HG03097 (cell line): ENCODE measurements at regions not wholly inside any gene's neighbourhood (a gene's known extent, or its start where the extent isn't known, plus 50 kb on each side); places are given as distances from the start of the nearest gene placed in this dataset.

Experiments
- ATAC-seq: cut with Tn5 transposase; IDR thresholded peaks from one replicate; pipeline ENCODE4 v1.9.1; 2021; ENCODE audit not compliant: unreplicated experiment, low FRiP score

DNA sequence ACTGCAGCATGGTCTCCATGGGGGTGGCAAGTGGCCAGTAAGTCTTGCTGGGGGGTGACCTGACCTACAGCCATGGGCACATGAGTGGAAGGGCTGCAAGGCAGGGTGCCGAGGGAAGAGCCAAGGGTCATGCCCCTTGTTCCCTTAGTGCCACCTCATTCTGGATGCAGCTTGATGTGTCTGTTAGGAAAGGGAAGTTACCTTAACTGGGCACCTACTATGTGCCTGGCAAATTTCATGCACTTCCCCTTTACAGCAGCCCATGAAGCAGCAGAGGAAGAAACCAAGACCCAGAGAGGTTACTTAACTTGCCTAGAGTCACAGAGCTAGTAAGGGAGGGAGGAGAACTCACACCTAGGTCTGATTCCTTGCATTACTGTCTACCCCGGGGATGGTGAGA lies 174.0 kb downstream of the MRPL14 start:
- ATAC-seq: no peak

DNA sequence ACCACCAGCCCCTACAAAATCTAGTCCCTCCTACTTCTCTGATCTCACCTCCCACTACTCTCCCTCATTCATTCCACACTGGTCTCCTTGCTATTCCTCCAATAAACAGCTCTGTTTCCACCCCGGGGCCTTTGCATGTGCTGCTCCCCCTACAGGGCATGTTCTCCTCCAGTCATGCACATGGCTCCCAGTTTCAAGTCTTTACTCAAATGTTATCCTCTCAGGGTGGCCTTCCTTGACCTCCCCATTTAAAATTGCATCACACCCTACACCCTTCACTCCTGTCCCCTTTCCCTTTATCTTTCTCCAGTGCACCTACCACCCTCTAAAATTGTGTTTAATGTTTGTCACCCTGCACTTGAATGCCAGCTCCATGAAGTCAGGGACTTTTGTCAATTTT lies 174.5 kb downstream of the MRPL14 start:
- ATAC-seq: no peak

DNA sequence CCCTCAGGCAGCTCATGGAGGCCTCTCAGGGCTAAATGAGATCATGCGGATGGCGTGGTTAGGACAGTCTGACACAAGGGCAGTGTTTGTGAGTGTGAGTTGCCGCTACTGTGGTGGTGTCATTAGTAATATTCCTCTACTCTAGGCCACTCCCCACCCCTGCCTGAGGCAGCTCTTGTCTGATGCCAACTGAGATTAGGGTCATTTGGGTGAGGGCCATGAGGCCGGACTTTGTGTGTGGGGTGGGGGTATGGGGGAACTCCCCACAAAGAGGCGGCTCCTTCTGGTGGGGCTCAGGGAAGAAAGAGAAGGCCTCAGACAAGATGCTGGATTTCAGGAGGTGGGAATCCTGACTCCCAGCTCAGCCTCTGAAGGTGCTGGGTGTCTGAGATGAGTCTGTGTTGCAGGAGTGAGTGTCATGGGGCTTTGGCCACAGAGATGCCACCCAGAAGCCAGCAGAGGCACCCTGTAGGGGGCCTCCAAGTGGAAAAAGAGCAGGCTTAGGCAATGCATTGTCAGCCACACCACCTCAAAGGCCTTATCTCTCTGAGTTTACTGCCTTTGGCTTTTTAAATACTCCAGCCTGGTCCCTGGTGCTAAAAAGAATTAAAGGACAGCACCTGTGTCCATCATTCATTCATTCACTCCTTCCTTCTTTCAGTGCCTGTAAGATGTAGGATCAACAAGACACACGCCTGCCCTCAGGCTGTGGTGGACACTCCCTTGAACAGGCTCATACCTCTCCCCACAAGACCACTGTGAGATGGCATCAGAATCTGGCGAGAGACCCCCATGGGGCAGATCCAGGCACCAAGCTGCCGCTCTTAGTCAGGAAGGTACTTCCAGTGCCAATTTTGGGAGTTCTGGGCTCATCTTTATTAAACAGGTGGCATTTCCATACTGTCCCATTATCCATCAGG lies 175.2 kb downstream of the MRPL14 start:
- ATAC-seq: no peak

DNA sequence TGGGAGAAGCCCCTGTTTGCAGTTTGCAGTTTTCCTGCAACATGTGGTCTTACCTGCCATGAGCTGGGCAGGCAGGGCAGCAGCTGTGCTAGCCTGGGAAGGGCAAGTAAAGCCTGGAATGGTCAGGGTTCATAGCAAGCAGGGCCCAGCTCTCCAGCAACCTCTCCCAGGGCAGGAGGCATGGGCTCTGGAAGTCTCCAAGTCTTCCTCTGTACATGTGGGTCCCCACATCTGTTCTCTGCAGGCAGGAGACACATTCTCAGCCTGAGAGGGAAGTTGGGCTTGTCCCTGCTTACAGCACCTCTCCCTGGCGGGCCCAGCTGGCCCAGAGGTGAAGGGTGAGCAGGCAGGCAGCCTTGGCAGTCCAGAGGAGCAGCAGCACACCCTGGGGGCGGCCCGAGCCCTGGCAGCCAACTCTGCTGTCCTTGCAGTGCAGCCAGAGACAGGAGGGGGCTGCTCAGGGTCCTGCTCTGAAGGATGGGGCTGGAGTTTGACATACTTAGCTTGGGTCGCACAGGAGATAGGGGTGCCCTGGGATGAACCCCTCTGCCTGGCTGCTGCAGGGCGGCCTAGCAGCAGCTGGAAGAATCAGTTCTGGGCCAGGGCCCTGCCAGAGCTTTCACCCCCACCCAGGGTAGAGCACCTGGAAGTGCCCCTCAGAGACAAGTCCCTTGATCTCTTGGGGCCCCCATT lies 176.0 kb downstream of the MRPL14 start:
- ATAC-seq: no peak

DNA sequence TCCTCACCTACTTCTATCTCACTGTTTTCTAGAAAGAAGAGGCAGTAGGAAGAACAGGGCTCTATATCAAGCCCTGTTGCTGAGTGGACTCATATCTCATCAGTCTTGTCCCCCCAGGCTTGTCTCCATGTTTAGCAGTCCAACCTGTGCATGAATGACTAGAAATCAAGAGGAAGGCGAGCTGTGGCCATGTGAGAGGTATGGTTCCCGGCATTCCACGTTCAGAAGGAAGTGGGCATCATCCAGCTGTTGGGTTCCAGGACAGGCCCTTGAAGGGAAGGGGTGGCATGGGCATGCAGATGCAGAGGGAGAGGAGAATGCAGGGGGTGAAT lies 176.6 kb downstream of the MRPL14 start:
- no peak for ATAC-seq

DNA sequence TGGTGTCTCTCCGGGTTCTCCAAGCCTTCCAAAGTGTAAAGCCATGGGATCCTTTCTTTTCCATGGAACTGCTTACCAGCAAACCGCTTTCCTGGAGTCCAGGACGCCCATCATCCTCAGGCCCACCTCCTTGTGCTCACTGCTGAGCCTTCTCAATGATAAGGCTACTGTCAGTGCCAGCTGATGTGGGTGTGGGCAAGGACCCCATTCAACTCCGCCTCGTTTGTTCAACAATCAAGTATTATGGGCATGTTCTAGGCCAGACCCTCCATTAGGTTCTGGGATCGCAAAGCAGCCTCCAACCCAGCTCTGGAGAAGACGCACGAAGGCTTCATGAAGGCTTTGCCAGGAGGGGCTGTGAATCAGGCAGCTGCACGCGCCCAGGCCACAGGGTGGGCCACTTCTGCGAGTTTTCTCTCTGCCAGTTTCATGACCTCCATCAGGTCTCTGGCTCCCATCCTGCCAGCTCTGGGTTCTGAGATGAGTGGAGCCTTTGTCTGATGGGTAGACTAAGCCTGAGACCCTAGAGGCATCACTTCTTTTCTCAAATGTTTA lies 177.1 kb downstream of the MRPL14 start:
- ATAC-seq: no peak

DNA sequence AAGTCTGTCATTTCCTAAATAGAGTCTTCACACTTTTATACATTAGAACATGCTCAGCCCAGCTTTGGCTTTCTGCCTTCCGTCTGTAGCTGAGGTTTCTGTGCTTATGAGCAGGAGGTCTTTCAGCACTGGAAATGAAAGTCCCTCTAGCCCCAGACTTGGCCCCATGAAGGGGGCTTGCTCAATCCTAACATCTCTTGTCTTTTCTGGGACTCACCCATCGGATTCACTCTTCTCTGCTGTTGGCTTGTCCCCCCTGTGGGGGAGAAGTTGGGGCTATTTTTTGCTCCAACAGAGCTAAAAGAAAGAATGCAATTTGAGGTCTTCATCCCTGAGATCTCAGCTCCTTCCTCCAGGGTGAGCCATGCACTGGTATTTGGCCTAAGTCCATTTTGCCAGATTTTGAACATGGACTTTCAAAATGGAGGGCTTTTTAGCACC lies 177.7 kb downstream of the MRPL14 start:
- ATAC-seq: no peak

DNA sequence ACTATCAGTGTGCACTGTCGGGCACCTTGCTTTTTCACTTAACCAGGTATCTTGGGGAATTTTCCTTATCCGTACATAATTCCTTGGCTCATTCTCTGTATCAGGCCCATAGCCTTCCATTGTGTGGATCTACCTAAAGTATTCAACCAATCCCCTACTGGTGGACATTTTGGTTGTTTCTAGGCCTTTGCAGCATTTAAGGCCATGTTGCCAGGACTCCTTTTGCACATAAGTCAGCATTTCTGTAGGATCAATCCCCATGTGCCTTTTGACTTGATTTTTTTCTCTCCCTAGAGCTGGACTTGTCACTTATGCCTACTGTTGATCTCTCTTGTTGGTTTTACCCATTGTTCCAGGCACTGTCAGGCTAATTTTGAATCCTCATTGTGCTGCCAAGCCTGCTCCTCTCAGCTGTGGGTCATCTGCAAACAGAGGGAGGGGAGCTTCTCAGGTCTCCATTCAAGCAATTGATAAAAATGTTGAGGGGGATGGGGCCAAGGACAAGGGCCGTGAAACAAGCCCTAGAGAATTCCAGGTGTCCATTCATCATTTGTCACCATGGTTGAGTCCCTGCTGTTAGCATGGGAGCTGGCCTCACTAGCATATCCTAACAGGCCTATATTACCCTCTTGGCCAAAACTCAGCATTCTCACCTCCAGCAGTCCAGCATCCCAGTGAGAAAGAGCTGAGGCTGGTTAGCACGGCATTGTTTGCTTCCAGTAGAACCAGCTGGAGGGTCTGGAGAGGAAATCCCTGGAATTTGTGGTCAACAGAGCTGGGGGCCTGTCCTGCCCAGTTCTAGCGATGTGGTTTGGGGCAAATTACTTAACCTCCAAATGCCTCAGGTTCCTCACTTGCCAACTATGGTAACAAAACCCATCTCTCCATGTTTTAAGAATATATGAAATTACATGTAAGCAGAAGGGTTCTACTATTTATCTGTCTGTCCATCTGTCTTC lies 178.4 kb downstream of the MRPL14 start:
- no peak for ATAC-seq

DNA sequence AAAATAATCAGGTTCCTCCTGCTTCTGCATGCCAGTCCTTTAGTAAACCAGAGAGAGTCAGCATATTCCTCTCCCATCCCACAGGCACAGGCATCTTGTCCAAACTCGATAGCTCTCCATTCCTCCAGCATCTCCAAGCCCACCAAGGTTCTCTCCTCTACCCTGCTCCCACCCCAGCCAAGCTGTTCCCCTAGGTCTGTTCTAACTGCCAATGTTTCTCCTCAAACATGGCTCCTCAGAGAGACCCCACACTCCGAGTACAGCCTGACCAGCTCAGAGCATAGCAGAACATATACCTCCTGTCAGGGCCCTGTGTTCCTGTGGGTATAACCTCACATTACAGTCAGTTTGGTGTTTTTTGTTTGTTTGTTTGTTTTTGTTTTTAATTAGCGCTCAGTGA lies 177.8 kb downstream of the VEGFA start:
- ATAC-seq: no peak

DNA sequence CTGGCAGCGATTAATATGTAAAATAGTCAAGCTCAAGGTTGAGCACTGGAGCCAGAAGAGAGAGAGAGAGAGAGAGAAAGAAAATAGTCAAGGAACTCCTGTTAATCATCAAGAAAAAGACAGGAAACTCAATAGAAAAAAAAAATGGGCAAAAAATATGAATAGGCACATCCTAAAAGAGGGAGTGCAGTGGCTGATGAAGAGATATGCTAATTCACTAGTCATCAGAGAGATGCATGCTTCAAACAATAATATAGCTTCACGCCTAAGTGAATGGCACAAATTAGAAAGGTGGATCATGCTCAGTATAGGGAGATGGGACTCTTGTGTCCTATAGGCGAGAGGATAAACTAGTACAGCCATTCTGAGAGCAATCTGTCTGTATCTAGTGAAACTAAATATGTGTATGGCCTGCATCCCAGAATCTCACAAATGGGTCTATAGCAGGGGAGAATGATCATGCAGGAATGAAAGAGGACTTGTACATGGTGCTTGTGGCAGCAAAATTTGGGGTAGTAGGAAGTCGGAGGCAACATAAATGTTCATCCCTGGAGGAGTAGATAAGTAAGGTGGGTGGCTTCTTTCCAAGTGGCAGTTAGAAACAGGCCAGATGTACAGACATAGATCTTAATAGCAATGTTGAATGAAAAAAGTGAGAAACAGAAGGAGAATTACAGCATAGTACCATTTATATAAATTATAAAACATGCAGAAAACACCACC lies 176.8 kb downstream of the VEGFA start:
- ATAC-seq: no peak

DNA sequence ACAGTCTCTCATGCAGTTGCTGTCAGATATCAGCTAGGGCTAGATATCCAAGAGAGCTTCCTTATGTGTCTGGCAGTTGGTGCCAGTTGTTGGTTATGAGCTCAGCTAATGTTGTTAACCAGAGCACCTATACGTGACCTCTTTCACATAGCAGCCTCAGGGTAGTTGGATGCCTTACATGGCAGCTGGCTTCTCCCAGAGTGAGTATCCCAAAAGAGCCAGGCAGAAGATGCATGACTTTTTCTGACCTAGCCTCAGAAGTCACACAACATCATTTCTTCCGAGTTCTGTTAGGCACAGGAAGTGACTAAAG lies 175.7 kb downstream of the VEGFA start:
- no peak for ATAC-seq

DNA sequence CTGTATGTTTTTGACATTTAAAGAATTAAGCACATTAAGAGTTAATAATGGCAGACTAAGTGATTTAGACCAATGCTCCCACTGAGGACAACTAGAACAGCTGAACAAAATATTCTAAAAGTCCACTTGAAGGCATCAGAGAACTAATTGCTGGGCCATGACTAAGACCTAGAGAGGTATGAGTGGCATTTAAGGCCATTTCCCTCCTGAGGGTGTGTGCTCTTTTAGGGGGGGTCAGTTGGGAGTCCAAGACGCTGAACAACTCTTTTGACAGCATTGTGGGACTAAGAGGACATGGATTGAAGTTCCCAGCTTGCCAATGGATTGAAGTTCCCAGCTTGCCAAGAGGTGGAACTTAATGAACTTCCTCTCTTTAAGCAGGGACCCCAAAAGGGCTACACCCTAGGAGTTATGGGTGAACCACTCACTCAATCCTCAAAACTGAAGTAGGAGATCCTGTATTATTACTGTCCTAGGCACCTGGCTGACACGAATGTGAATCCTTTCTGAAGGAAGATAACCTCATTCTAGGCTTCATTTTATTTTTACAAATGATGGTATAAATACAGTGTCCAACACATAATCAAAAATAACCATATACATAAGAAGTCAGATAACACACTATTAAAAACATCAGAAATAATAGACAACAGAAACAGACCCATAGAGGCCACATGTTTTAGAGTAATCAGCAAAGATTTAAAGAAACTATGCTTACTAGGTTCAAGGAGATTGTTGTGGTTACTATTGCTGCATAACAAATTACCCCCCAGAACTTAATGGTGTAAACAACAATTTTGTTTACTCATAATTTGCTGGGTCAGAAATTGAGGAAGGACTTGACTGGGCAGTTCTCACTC lies 175.1 kb downstream of the VEGFA start:
- ATAC-seq: no peak

DNA sequence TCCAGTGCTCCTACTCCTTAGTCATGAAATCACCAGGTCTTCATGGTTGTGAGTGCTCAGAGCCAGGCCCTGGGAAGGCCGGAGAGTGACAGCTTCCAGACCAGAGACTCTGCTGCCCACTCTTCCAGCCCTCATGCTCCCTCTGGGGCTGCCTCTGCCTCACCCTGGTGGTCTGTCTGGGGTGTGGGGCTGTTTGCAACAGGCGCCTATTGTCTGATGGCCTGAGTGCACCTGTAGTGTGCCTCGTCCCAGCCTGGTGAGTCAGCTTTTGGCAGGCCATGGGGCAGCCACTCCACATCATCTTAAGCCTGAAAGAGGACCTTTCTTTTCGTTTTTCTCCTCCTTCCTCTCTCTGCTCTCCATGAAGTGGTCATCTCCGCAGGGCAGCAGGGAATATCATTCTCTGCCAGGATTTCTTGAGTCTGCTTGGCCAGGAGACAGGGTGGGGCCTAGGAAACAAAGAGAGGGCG lies 173.8 kb downstream of the VEGFA start:
- no peak for ATAC-seq

DNA sequence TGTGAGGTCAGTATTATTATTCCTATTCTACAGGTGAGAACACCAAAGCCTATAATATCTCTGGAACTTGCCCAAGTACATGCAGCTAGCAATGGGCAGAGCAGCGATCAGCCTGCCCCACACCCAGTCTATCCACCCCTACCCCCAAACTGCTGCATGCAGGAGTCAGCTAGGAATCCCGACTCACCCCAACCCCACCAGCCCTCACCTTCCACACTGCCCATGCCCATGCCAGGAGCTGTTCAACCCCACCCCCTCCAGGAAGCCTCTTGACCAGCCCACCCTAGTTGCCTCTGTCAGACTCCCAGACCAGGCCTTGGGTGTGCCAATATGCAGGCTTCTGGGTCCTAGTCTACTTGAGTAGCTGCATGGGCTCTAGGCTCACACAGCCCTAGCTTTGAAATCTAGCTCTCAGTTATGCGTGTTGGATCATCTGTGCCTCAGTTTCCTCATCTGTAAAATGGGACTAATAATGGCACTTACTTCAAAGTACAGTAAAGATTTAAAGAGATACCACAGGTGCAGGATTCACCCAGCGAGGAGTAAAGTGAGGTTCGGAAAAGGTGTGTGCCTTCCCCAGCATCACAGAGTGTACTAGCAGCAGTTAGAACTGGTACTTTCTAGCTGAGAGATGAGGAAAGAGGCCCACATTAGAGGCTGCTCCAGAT lies 173.2 kb downstream of the VEGFA start:
- no peak for ATAC-seq

DNA sequence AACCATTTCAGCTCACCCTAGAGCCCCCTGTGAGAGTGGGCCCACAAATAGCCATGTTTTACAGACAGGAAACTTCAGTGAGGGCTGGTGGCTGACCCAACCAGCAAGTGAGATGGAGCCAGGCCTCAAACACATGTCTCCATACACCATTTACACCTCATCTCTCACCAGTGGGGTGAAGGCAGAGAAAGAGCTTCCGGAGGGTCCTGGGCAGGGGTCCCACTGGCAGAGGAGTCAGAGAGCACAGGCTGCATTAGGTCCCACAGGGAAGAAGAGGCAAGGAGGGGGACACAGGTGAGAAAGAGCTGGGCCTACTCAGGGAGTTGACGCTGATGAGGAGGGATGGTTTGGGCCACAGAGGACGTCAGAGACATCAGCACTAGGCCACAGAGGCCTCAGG lies 172.6 kb downstream of the VEGFA start:
- ATAC-seq: no peak

DNA sequence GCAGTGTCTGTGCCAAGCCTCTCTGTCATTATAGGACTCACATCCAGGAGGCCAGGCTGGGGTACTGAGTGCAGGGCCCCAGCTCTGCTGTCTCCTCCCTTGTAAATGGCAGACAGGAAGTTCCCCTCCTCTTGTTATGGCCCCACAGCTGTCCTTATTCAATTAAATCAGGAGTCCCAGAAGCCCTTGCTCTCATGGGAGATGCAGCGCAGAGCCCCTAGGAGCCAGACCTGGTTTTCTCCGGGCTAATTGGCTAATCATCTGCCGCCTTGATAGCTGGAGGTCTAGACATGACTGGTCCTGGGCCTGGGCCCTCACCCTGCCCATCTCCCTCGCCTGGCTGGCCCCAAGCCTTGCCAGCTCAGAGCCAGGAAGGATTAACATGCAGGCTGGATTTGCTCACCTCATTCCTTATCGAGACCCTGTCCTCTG lies 172.0 kb downstream of the VEGFA start:
- ATAC-seq: no peak

DNA sequence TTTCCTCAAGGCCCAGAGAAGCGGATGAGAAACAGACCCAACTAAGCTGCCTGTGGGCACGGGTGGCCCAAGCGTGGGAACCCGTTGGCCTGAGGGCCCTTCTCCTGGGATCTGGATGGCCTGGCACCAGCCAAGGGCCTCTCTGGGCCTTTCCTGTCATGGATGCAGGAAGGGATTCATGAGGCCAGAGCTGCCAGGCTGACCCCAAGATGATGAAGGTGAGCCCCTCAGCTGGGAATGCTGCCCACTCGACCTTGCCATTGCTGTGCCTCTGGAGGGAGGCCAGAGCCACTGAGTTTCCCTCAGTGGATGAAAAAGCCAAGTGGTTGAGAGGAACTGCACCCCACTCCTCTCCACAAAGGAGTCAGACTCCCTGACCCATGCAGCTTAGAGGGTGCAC lies 171.2 kb downstream of the VEGFA start:
- no peak for ATAC-seq

DNA sequence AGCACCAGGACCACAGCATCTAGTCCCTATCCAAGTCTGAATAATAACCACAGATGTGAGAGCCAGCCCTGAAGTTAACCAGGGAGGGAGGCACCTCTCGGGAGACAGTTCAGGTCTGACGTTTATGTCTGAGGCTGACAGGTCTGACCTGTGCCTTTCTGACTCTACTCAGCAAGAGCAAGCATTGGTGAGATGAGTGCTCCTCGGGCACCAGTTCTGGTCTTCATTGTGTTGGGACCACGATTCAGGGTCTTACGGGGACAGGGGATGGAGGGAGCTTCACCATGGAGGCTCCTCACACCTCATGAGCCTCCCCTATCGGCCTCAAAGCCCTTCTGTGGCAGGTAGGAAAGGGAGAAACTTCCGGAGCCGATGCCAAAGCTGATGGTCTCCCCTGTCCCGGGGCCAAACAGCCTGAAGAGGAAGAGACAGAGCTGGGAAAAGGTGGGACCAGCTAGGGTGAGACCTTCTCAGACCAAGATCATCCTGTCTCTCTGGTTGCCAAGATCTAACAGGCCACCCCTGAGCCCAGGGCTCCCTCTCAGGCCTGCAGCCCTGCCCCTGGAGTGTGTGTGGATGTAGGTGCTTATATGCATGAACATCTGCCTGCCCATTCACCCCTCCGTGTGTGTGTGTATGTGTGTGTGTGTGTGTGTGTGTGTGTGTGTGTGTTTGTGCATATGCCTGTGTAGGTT lies 170.5 kb downstream of the VEGFA start:
- no peak for ATAC-seq
